Caki2 (cell line): ENCODE measurements at regions not wholly inside any gene's neighbourhood (a gene's known extent, or its start where the extent isn't known, plus 50 kb on each side); places are given as distances from the start of the nearest gene placed in this dataset.

Source experiments
- DNase-seq: peaks from one replicate; pipeline ENCODE4 v3.0.0-alpha.2; 2015; ENCODE audit warnings: low read depth
- in situ Hi-C: cut with HindIII; loops from 2 replicates; pipeline ENCODE4 v1.10.0; 2016; ENCODE audit warnings: low sequenced_read_pairs, low pct_unique_long_range_greater_than_20kb, mixed read lengths

DNA sequence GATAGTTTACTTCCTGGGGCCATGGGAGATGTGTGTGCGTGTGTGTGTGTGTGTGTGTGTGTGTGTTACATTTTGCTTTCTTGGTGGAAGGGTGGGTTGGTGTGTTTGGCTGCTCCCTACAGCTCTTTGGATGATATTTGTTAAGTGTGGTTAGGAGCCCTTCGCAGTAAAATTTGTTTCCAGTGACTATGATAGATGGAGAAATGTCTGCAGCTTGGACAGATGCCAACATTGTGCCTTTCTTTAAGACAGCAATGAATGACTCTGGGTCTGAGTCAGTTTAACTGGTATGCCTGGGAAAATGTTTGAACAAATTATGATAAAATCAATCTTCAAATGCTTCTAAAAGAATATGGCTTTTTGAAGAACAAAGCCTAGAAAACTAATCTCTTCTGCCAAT, 102.7 kb upstream of the TRPC6 start:
- peak; percentile 71 for DNase-seq
- in situ Hi-C loops: no loop called here

- no peak for DNase-seq
- in situ Hi-C loops: no loop called here
These were observed 84.4 kb upstream of the TRPC6 start for GRCh38 chr11:101668236-101668635.

- no peak for DNase-seq
- in situ Hi-C loops: no loop called here
These were observed 83.1 kb upstream of the TRPC6 start for GRCh38 chr11:101666916-101667315.

- in situ Hi-C loops: no loop called here
- DNase-seq: no peak
These were observed 77.8 kb upstream of the TRPC6 start for GRCh38 chr11:101661559-101661958.
